GM21529 (cell line): ENCODE measurements at regions not wholly inside any gene's neighbourhood (a gene's known extent, or its start where the extent isn't known, plus 50 kb on each side); places are given as distances from the start of the nearest gene placed in this dataset.
"Not testable (repeated sequence)": the region's sequence is repeated elsewhere in the genome, so short reads cannot be mapped to it uniquely, and the experiment has no call there.

Source experiments
- ATAC-seq: cut with Tn5 transposase; IDR thresholded peaks from one replicate; pipeline ENCODE4 v1.9.1; 2021; ENCODE audit not compliant: unreplicated experiment

DNA sequence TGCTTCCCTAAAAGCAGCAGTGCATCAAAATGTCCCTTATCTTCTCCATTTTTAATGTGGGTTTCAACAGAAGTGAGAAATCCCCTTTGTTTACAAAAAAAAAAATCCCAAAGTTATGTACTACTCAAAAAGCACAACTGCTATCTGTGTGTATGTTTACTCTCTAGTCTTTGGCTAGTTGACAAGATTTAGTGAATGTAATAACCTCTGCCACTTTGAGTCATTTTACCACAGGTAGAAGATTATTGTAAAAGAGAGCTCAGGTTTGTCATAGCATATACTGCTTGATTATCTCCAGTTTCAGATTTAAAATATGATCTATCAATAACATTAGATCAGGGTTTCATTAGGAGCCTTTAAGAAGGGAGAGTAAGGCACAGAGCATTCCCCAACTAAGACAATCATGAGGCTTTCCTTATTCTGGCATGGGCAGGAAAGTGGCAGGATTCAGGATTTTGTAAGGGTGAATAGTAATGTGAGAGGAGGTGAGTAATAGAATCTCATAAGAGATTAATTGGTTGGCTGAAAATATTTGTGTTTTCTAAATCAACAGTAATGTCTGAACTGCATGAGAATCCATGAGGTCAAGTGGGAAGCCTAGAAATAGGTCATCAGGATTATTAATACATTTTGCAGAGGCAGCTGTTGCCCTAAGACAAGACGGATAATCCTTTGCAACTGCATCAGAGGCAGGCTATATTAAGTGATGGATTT is 1780.3 kb upstream of the LRRTM1 start:
- ATAC-seq = no peak

DNA sequence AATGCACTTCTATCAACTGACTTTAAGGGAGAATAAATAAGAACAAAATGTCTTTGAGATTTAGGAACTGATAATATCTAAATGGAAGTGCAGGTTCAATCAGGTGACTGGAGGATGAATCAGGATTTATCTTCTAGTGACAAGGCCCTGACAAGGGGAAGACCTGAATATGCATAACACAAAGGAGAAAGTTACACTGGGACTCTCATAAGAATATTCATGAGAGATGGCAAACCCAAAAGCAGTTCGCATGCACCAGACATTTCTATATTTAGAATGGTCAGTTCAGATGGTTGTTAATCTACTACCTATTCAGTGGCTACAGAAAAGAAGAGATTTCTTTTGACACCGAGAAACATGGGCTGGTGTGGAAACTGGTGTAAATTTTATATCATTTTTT is 1771.3 kb upstream of the LRRTM1 start:
- ATAC-seq = no peak

DNA sequence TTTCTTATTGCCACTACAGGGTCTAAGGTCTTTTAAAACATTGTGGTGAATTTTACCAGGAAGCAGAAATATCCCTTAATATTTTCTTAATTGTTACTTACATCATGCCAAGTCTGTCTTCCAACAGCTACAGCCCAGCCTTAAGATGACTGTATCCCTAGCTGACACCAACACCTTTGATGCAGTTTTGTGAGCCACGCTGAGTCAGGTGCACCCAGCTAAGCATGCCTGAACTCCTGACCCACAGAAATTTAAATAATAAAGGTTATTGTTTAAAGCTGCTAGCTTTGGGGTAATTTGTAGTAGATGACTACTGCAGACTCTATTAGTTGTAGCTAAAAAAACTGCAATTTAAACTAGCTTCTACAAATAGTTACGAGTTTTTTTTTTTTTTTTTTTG is 1757.9 kb upstream of the LRRTM1 start:
- ATAC-seq = no peak

DNA sequence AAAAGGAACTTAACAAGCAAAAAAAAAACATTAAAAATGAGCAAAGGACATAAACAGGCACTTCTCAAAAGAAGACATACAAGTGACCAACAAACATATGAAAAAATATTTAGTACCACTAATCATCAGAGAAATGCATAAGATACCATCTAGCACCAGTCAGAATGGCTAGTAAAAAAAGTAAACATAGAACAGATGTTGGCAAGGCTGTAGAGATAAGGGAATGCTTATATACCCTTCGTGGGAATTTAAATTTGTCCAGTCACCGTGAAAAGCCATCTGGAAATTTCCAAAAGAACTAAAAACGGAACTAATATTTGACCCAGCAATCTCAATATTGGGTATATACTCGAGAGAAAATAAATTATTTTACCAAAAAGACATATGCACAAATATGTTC is 1751.3 kb upstream of the LRRTM1 start:
- ATAC-seq = no peak

DNA sequence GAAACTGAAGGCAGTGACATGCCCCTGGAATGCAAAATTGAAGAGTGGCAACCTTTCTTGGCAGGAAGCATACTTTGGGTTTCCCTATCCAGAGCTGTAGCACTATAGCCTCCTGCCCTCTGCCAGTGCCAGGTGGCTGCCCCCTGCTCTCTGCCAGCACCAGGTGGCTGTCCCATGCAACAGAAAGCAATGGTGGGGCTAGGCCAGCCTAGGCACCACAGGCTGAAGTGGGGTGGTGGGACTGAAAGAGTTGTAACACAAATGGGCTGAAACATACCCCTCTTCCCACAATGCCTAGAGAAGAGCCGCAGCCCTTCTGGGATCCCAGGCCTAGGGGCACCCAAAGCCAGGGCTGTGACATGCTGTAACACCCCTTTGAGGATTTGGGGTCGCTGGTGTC is 1739.3 kb upstream of the LRRTM1 start:
- ATAC-seq = no peak

DNA sequence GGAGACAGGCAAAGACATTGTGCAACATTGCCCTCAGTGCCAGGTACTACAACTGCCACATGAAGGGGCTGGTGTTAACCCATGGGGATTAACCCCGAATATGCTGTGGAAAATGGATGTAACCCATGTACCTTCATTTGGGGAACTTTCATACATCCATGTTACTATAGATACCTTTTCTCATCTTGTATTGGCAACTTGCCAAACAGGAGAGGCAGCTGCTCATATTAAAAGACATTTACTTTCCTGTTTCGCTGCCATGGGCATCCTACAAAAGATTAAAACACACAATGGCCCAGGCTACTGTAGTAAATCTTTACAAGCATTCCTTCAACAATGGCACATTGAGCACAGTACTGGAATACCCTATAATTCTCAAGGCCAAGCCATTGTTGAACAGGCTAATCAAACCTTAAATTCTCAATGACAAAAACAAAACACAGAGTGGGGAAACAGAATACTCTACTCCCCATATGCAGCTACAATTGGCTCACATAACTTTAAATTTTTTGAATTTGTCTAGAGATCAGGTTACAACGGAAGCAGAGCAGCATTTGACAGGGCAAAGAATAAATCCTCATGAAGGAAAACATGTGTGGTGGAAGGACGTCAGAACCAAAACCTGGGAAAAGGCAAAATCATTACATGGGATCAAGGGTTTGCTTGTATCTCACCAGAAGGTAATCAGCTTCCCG is 1723.5 kb upstream of the LRRTM1 start:
- ATAC-seq = no peak

DNA sequence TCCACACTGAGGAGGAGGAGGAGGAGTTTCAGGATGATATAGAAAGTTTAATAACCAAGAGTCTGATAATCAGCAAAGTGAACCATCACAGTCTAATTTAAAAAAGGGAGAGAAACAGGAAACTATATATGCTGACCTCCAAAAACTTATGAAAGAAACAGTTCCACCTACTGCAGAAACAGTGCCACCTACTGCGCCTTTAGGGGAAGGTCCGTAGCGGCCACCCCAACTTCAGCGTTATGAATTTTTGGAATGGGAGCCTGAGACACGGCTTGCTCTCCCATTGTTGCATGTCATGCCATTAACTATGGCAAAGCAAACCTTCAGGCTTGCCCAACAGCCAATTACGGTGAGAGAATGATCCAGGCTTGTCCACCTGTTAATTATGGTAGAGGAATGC is 1719.2 kb upstream of the LRRTM1 start:
- ATAC-seq = no peak

DNA sequence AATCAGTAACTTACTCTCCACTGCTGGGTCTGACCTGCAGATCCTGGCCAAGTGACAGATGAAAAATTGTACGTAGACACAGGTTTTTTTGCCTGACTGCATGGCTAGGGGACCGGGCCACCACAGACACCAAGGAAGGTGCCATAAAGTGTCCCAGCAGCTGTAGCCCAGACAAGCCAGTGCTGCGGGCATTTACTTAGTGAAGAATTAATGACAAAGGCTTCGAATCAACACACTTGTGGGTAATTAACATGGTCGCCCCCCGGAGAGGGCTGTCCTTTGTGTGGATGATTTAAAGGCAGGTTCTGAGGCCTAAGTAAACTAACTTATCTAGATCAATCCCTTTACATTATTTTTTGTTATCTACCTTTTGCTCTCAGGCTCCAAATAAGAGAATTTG is 1709.1 kb upstream of the LRRTM1 start:
- ATAC-seq = no peak

DNA sequence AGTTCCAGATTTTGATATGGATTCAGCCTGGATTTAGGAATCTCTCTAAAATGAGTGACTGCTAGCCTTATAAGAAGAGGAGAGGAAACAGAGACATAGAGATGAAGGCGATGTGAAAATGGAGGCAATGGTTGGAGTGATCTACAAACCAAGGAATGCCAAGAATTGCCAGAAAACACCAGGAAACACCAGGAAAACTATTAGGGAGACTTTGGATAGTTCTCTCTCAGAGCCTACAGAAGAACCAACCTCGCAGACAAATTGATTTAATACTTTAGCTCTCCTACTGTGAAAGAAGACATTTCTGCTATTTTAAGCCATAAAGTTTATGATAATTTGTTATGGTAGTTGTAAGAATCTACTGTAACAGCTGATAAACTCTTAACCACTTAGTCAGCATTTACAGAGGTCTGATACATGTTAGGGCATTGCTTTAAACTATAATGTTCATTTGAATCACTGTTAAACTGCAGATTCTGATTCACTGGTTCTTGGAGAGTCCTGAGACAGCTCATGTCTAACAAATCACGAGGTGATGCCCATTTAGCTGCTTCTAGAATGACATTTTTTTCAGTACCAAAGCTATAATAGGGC is 1702.6 kb upstream of the LRRTM1 start:
- ATAC-seq = no peak

DNA sequence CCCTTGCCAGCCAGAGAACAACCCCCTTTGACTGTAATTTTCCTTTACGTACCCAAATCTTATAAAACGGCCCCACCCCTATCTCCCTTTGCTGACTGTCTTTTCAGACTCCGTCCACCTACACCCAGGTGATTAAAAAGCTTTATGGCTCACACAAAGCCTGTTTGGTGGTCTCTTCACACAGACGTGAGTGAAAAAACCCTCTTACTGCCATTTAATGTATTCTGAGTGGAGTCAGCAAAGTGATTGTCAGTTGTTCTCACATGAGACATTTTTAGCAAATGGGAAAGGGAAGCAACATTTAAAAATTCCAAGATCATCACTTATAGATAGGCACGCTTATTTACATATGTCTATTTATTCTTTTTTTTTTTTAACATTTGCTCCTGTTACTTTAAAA is 1701.3 kb upstream of the LRRTM1 start:
- not testable (repeated sequence) for ATAC-seq

DNA sequence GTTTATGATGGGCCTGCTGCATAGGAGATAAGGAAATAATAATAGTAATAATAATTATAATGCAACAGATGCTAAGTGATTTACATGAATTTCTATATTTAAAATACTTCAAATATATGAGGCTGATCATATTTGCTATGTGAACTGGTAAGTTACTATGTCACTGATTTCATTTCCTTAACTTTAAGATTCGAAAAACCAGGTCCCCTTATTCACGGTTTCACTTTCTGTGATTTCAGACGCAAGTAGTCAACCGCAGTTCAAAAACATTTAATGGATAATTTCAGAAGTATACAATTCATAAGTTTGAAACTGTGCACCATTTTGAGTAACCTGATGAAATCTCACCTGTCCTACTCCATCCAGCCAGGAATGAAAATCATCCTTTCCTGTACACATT is 1697.1 kb upstream of the LRRTM1 start:
- ATAC-seq = no peak

DNA sequence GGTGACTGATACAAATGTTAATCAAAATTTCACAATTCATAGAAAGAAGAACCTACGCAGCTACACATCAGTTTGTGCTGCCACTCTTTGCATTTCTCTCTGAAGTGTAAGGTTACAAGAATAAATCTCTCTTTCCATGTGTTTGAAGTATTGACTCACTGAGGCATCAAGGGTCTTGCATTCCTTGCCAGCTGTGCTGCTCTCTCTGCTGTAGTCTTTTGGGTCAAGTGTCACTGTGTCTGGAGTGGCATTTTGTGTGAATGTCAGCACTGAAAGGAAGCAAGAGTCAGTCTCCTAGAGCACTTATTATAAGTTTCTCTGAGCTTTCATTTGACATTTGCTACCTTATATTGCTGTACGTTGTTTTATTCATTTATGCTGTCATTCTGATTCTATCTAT is 1696.1 kb upstream of the LRRTM1 start:
- no peak for ATAC-seq

DNA sequence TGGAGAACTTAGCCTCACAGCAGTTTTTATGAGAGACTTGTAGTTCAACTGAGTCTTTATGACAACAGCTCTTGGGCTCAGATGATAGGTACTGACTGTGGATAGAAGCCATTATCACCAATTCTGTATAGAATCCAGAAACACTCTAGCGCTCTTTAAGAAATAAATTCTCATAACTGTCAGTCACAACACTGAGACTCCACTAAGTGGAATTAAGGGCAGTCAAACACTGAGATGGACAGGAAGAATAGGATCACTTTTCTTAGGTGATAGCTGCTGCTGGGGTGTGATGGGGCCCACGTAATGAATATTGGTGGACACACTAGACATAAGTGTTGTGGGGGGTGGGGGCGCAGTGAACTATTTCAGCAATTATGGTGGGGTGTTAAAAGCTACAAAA is 1691.8 kb upstream of the LRRTM1 start:
- ATAC-seq = no peak

DNA sequence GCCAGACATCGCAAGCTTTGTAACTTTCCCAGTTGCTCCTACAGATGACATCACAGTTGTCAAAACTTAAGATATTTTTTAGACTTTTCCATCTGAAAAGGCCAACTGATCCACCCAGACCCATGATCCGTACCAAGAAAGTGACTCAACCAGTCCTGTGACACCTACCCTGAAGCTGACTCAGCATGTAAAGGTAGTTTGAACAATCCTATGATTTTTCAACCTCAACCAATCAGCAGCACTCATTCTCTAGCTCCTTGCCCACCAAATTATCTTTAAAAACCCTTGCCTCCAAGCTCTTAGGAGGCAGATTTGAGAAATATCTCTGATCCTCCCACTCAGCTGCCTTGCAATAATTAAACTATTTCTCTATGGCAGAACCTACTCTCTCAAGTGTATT is 1686.7 kb upstream of the LRRTM1 start:
- ATAC-seq = no peak

DNA sequence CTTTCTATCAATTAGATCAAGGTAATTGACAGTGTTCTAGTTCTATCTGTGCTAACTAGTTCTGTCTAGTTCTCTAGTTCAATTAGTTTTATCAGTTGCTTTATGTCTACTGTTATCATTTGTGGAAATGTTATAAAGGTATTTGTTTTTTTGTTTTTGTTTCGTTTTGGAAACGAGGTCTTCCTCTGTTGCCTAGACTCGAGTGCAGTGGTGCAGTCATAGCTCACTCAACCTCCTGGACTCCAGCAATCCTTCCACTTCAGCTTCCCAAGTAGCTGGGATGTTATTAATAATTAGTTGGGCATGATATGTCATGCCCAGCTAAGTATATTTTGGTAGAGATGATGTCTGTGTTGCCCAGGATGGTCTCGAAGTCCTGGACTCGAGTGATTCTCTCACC is 1682.8 kb upstream of the LRRTM1 start:
- no peak for ATAC-seq

DNA sequence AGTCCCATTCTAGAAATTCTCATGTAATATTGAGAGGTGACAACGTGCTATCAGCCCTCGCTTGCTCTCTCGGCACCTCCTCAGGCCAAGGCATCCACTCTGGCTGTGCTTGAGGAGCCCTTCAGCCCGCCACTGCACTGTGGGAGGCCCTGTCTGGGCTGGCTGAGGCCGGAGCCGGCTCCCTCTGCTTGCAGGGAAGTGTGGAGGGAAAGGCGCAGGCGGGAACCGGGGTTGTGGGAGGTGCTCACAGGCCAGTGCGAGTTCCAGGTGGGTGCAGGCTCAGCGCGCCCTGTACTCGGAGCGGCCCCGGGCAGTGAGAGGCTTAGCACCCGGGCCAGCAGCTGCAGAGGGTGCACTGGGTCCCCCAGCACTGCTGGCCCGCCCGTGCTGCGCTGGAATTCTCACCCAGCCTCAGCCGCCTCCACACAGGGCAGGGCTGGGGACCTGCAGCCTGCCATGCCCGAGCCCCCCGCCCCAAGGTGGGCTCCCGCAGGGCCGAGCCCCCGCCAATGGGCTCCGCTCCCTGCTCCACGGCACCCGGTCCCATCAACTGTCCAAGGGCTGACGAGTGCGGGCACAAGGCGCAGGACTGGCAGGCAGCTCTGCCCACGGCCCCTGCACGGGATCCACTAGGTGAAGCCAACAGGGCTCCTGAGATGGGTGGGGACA is 1680.6 kb upstream of the LRRTM1 start:
- ATAC-seq = no peak

DNA sequence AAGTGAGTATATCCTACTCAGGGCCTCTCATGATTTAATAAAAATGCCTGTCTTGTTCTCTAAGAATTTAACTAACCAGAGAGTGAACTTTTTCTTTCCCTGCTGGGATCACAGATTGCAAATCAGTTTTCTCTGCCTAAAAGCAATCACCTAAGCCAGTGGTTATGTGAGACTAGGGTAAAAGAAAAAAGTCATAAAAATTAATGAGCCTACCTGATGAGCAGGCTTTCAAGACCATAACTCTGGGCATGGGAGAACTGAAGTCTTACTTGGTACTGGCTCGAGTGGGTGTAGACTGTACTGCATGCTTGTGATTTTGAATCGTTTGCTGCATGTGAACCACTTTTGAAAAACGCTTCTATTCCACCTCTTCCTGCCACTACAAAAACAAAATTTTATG is 1677.0 kb upstream of the LRRTM1 start:
- ATAC-seq = no peak

DNA sequence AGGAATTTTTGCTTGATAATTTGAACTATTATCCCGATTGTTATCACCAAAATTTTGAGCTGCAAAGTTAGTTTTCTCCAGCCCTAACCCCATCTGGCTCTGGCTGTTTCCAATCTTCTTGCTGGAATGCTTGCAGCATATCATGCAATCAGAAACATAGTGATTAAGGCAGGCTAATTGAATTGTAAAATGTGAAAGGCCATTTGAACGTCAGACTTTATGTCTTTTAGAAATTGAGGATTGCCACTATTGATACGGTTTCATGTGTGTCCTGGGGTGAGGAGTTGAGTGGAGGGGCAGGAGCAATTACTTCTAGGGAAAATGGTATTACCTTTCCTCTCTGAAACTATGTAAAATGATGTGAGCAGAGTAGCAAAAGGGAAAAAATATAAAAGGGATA is 1674.5 kb upstream of the LRRTM1 start:
- no peak for ATAC-seq

DNA sequence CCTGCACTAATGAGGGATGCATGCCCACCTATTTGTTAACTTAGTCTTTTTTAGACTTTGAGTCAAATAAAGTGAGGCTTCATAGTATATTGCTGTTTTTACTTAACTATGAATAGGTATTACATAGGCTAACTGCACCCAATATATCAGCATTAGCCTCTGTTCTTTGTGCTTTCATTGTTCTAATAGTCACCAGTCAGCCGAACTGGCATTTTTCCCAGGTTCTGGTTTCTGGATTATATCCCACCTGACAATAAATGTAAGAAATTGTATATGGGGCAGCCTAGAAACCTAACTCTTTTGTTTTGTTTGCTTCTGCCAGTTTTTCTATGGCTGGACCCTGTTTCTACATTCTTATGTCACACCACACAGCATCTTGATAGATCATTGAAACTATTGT is 1672.4 kb upstream of the LRRTM1 start:
- ATAC-seq = no peak

DNA sequence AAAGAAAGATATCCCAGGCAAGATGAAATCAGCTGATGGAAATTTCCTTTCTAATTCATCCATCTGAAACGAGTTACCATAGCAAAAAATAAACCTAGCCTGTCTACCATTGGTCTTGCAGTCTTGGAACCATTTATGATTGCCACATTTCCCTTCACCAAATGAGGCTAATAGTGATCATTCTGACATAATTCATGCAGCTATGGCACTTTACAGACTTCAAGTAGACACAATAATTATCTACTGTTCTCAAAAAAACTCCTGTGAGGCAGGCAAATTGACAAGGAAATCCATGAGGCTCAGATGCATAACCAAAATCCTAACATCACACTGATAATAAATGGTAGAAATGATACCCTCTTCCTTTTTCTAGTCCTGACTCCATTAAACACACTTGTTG is 1669.7 kb upstream of the LRRTM1 start:
- ATAC-seq = no peak

DNA sequence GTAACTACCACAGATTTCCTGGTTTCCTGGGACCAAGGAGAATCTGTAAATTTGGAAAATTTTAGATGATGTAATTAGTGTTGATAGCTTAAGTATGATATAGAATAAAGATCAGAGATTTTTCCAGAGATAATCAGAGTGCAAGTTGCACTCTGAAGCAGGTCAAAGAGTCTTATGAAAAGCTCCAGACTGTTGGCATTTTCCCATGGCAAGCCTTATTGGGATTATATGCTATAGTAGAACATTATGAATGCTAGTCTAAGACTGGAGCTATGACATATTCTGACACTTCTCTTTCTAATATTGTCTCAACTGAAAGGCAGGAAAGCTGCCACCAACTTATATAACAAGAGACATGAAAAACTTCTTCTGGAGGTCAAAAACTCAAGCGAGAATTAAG is 1638.3 kb upstream of the LRRTM1 start:
- no peak for ATAC-seq

DNA sequence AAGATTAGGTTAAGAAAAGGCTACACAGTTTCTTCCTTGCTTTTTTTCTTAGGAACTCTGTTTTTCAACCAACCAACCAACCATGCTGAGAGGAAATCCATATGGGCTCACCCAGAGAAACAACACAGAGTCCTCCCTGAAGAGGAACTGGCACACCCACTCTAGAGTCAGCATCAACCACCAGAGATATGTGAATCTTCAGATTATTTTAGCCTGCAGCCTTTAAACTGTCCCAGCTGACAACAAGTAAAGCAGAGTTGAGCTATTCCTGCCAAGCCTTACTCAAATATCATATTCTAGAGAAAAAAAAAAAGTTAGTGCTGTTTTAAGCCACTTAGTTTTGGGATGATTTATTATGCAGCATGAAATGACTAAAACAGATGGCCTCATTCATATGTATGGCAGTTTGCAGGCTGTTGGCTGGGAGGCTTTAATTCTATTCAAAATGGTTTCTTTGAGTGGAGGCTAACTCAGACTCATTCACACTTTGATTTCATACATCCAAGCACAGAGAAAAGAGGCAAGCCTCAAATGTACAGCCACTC is 1637.7 kb upstream of the LRRTM1 start:
- ATAC-seq = no peak
